ENCODE measurements at regions not wholly inside any gene's neighbourhood (a gene's known extent, or its start where the extent isn't known, plus 50 kb on each side); places are given as distances from the start of the nearest gene placed in this dataset.

- no peak for TF ChIP-seq FOS (IDR thresholded peaks at IDR 0.05; ENCODE audit: borderline replicate concordance, insufficient read depth, low read length)
- Histone ChIP-seq H2AFZ (ENCODE audit: low read depth, low read length) (no peak overlapping the region), H3K36me3 (ENCODE audit: control insufficient read depth in 2 of 2, extremely low read depth in 1 of 2, insufficient read depth in 2 of 2, low read length in 2 of 2) (no peaks in the 10 kb centered on the region), H3K9ac (replicated peaks; ENCODE audit: extremely low read depth, insufficient read depth, low read length) (no peak overlapping the region), H3K4me2 (ENCODE audit: insufficient read depth, low read length) (no peak overlapping the region), H3K4me3 (replicated peaks in 1 of 3; ENCODE audit: insufficient read depth in 1 of 3, low read depth in 1 of 3, low read length in 3 of 3) (no peak overlapping the region), H3K27me3 (ENCODE audit: control insufficient read depth in 2 of 2, insufficient read depth in 2 of 2, low read length in 2 of 2) (peaks cover 0 to 1% of the 10 kb centered on the region in 2 experiments), H3K4me1 (ENCODE audit: control insufficient read depth, extremely low read depth, insufficient read depth, low read length) (peaks cover 6% of the 10 kb centered on the region), H4K20me1 (replicated peaks; ENCODE audit: control insufficient read depth, extremely low read depth, insufficient read depth, low read length) (no peaks in the 10 kb centered on the region), H3K9me3 (replicated peaks; ENCODE audit: control insufficient read depth, insufficient read depth, low read length) (no peaks in the 10 kb centered on the region), H3K9me1 (replicated peaks; ENCODE audit: control insufficient read depth, extremely low read depth, insufficient read depth, low read length) (no peaks in the 10 kb centered on the region), H3K27ac (ENCODE audit: insufficient read depth, low read depth, low read length) (no peak overlapping the region), H3K79me2 (ENCODE audit: control insufficient read depth, insufficient read depth, low read length) (no peaks in the 10 kb centered on the region)
- intact Hi-C loops (cut with micrococcal nuclease), result no loop called here
- dilution Hi-C loops (cut with MboI; ENCODE audit: extremely low pct_ligation_motif_present, low sequenced_read_pairs), result loop anchor here (25.0 kb wide), 1 partner anchor 400 kb away; no protein-coding TSS in a partner anchor
- ChIA-PET POLR2A (no interaction called here), CTCF (interaction anchor here (1.0 to 6.4 kb wide), 3 partner anchors 11 to 126 kb away, joined by 4 to 265 read pairs (median 4); no protein-coding TSS in a partner anchor)
- FAIRE-seq (no peak), DNase-seq (ENCODE audit: low read depth, low spot score) (no peak)
- no TSS peak for BruUV-seq (replicated peaks)
Measured at GRCh38 chr1:101312147-101312546, 75.3 kb downstream of the S1PR1 start.

DNA sequence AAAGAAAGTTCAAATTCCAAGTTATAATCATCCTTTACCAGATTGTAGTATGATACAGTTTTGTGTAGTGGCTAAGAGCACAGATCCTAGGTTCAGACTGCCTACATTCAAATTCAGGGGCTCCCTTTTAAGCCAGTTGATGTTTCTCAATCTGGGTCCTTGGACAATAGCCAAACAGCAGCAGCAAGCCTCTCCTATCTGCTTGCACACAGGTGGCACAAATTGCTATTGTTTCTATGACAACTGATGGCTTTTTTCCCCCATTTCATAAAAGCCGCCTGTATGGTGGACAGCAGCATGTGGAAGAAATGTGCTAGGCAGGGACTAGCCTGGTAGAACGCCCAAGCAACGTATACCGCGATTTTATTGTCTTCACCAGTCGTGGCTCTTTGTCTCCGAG, 76.5 kb downstream of the S1PR1 start:
- no peak overlapping the region for H3K27ac ChIP-seq (ENCODE audit: insufficient read depth, low read depth, low read length)
- dilution Hi-C loops (cut with MboI; ENCODE audit: extremely low pct_ligation_motif_present, low sequenced_read_pairs) (loop anchor here (25.0 kb wide), 1 partner anchor 401 kb away; no protein-coding TSS in a partner anchor), intact Hi-C loops (cut with micrococcal nuclease) (no loop called here)
- H3K79me2 ChIP-seq (ENCODE audit: control insufficient read depth, insufficient read depth, low read length), result no peaks in the 10 kb centered on the region
- H4K20me1 ChIP-seq (replicated peaks; ENCODE audit: control insufficient read depth, extremely low read depth, insufficient read depth, low read length), result no peaks in the 10 kb centered on the region
- no peaks in the 10 kb centered on the region for H3K9me3 ChIP-seq (replicated peaks; ENCODE audit: control insufficient read depth, insufficient read depth, low read length)
- no peak overlapping the region for H2AFZ ChIP-seq (ENCODE audit: low read depth, low read length)
- BruUV-seq (replicated peaks), result no TSS peak
- no peak overlapping the region for H3K4me2 ChIP-seq (ENCODE audit: insufficient read depth, low read length)
- peaks cover 6% of the 10 kb centered on the region for H3K4me1 ChIP-seq (ENCODE audit: control insufficient read depth, extremely low read depth, insufficient read depth, low read length)
- no peak overlapping the region for H3K9ac ChIP-seq (replicated peaks; ENCODE audit: extremely low read depth, insufficient read depth, low read length)
- FAIRE-seq, result no peak
- peaks cover 5% of the 10 kb centered on the region in 2 experiments for H3K27me3 ChIP-seq (ENCODE audit: control insufficient read depth in 2 of 2, insufficient read depth in 2 of 2, low read length in 2 of 2)
- TF ChIP-seq POLR2AphosphoS5 (IDR thresholded peaks at IDR 0.05; ENCODE audit: insufficient read depth, low read depth, low read length), result no peak
- no peak for TF ChIP-seq GATA2 (IDR thresholded peaks at IDR 0.05; ENCODE audit: insufficient read depth, insufficient read length, low read depth, low read length)
- TF ChIP-seq FOS (IDR thresholded peaks at IDR 0.05; ENCODE audit: borderline replicate concordance, insufficient read depth, low read length), result no peak
- TF ChIP-seq MAX (IDR thresholded peaks at IDR 0.05; ENCODE audit: insufficient read depth, insufficient read length), result no peak
- no peak for TF ChIP-seq EZH2 (IDR thresholded peaks at IDR 0.05; ENCODE audit: borderline replicate concordance, low read depth, low read length, severe bottlenecking)
- no peak for TF ChIP-seq JUN (IDR thresholded peaks at IDR 0.05; ENCODE audit: borderline replicate concordance, insufficient read depth, insufficient read length, low read depth)
- no peak for TF ChIP-seq POLR2A (IDR thresholded peaks at IDR 0.05; ENCODE audit: low read depth, low read length)
- TF ChIP-seq MYC (IDR thresholded peaks at IDR 0.05; ENCODE audit: low read depth, low read length), result no peak
- no peak for TF ChIP-seq CTCF (IDR thresholded peaks at IDR 0.05; ENCODE audit: extremely low read depth in 1 of 2, insufficient read depth in 1 of 2, low read depth in 1 of 2, low read length in 2 of 2)
- H3K9me1 ChIP-seq (replicated peaks; ENCODE audit: control insufficient read depth, extremely low read depth, insufficient read depth, low read length), result no peaks in the 10 kb centered on the region
- ChIA-PET CTCF (interaction anchor here (1.1 to 6.4 kb wide), 2 partner anchors 44 to 124 kb away, joined by 4 to 265 read pairs; no protein-coding TSS in a partner anchor), POLR2A (no interaction called here)
- no peak overlapping the region for H3K4me3 ChIP-seq (replicated peaks in 1 of 3; ENCODE audit: insufficient read depth in 1 of 3, low read depth in 1 of 3, low read length in 3 of 3)
- no peaks in the 10 kb centered on the region for H3K36me3 ChIP-seq (ENCODE audit: control insufficient read depth in 2 of 2, extremely low read depth in 1 of 2, insufficient read depth in 2 of 2, low read length in 2 of 2)
- no peak for DNase-seq (ENCODE audit: low read depth, low spot score)
